ENCODE measurements at regions not wholly inside any gene's neighbourhood (a gene's known extent, or its start where the extent isn't known, plus 50 kb on each side); places are given as distances from the start of the nearest gene placed in this dataset.
"Not testable (repeated sequence)": the region's sequence is repeated elsewhere in the genome, so short reads cannot be mapped to it uniquely, and the experiment has no call there.

DNA sequence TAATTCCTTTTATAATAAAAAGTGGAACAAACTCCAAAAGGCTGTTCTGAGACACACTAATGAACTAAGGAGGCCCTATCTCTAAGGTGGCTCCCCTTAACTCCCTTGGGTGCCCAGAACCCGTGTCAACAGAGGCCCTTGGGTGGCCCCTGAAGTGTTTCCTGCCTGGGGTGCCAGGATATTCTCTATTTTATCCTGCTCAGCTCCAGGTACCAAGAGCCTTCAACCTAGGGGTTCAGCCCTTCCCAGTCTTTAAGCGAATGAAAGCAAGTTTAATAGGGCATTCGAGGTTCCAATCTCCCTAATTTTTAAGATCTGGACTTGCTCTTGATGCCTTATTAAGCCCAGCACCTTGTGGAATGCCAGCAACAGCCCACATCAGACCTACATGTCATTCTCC, 64.4 kb upstream of the MYO3A start:
- DNase-seq = no peak

DNA sequence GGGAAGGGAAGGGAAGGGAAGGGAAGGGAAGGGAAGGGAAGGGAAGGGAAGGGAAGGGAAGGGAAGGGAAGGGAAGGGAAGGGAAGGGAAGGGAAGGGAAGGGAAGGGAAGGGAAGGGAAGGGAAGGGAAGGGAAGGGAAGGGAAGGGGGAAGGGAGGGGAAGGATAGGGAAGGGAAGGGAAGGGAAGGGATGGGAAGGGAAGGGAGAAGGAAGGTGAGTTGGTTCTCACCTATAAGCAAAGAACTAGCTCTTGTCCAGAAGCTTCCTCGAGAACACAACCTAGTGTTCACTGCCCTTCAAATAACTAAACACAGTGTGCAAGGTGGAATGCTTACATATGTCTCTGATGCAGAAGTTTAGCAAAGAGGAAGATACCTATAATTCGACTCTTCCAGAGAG, 59.6 kb upstream of the MYO3A start:
- not testable (repeated sequence) for DNase-seq

DNA sequence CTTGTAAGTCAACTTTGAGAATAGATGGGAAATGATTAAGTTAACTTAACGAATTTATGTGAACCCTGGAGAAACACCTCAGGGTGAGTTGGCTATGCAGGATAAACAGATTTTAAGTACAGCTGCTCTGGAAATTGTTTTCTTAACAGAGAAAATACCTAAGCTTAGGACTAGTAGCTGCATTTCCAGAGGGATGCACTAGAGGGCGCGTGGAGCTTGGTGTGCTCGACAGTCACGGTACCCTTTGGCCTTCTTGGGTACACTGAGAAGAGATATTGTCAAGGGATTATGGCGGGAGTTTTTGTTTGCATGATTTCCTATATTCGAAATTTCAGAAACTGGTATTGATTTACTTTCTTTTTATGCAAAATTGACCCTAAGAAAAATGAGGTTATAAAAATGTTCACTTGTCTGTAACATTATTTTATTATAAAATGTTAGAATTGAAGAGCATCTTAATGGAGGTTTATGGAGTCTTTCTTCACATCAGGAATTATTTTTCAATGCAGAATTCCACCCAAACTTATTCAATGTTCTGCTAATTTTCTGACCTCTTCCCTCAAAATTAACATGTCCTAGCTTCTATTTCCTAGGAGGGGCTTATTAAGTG, 58.4 kb upstream of the MYO3A start:
- peak; percentile 52 for DNase-seq

DNA sequence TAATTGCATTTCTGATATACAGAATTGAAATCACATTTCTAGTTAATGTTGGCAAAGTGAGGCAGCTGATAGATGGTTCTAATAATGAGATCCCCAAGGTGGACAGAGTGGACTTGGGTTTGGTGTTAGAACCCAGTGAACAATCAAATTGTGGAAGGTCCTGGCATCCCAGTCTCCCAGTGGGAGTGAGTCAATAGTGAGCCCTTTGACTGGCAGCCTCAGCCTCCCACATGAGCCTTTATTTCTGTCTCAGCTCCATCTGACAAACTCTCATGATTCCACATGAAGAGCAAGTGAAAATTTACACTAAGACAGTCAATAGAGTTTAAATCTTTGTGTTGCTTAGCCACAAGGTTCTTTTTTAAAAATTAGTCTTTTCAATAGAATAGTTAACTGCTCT, 56.7 kb upstream of the MYO3A start:
- DNase-seq = no peak

Data from activated T-cell treated with anti-CD3 and anti-CD28 coated beads for 4 hours (primary cell).